ENCODE measurements at regions not wholly inside any gene's neighbourhood (a gene's known extent, or its start where the extent isn't known, plus 50 kb on each side); places are given as distances from the start of the nearest gene placed in this dataset.

- intact Hi-C loops (cut with DNase I, micrococcal nuclease) = no loop called here
- ATAC-seq (ENCODE audit: poor library complexity) = no peak
- POLR2A ChIA-PET = no interaction called here
- no peak for DNase-seq
- Histone ChIP-seq H3K4me1 (ENCODE audit: insufficient read depth, low read length) (no peaks in the 10 kb centered on the region), H3K36me3 (ENCODE audit: insufficient read depth, low read length) (no peaks in the 10 kb centered on the region), H3K27ac (ENCODE audit: low read depth in 1 of 2, low read length in 2 of 2) (no peak overlapping the region), H3K9me3 (ENCODE audit: control insufficient read depth in 1 of 2, insufficient read depth in 1 of 2, low read length in 2 of 2) (peaks cover 0 to 12% of the 10 kb centered on the region in 2 experiments), H3K4me3 (ENCODE audit: low read length) (no peak overlapping the region), H3K27me3 (ENCODE audit: control insufficient read depth in 1 of 2, insufficient read depth in 2 of 2, low read length in 2 of 2) (peaks cover 5 to 8% of the 10 kb centered on the region in 2 experiments)
- TF ChIP-seq CTCF (IDR thresholded peaks at IDR 0.05) = no peak
- no peak overlapping the region for H3K4me3 Mint-ChIP-seq
- no peaks in the 10 kb centered on the region for H3K4me1 Mint-ChIP-seq (ENCODE audit: low read depth)
- H3K36me3 Mint-ChIP-seq (ENCODE audit: low read depth) = no peaks in the 10 kb centered on the region
- peaks cover 20% of the 10 kb centered on the region for H3K27me3 Mint-ChIP-seq
- H3K9me3 Mint-ChIP-seq = peaks cover 12% of the 10 kb centered on the region
- CTCF ChIA-PET = no interaction called here
- H3K27ac Mint-ChIP-seq = no peak overlapping the region
Observed at GRCh38 chr12:113713156-113713555, 241.5 kb upstream of the LHX5 start.

DNA sequence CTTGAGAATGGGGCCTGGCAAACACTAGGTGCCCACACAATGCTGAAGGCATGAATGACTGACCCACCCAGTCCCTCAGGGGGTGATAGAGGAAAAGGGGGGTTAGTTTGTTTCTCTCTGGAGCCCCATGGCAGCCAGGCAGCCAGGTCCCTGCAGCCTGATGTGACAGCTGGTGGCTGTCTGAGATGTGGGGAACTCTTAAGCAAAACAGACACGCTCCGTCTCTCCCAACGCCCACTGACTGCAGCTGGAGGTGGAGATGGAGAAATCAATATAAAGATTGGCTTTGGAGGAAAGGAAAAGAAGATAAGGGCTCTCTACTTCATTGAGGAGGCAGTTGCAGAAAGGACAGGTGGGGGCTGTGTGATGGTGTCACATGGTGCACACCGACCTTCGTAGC is 240.8 kb upstream of the LHX5 start:
- Mint-ChIP-seq H3K4me1 (ENCODE audit: low read depth) (no peaks in the 10 kb centered on the region), H3K4me3 (no peak overlapping the region), H3K9me3 (peaks cover 12% of the 10 kb centered on the region), H3K36me3 (ENCODE audit: low read depth) (no peaks in the 10 kb centered on the region), H3K27me3 (peaks cover 20% of the 10 kb centered on the region), H3K27ac (no peak overlapping the region)
- CTCF ChIA-PET = no interaction called here
- H3K27me3 ChIP-seq (ENCODE audit: control insufficient read depth in 1 of 2, insufficient read depth in 2 of 2, low read length in 2 of 2) = peaks cover 5 to 8% of the 10 kb centered on the region in 2 experiments
- no peak for ATAC-seq (ENCODE audit: poor library complexity)
- no peak for TF ChIP-seq CTCF (IDR thresholded peaks at IDR 0.05)
- POLR2A ChIA-PET = no interaction called here
- H3K27ac ChIP-seq (ENCODE audit: low read depth in 1 of 2, low read length in 2 of 2) = no peak overlapping the region
- intact Hi-C loops (cut with DNase I, micrococcal nuclease) = no loop called here
- no peaks in the 10 kb centered on the region for H3K4me1 ChIP-seq (ENCODE audit: insufficient read depth, low read length)
- no peak for DNase-seq
- no peaks in the 10 kb centered on the region for H3K36me3 ChIP-seq (ENCODE audit: insufficient read depth, low read length)
- H3K4me3 ChIP-seq (ENCODE audit: low read length) = no peak overlapping the region
- peaks cover 0 to 12% of the 10 kb centered on the region in 2 experiments for H3K9me3 ChIP-seq (ENCODE audit: control insufficient read depth in 1 of 2, insufficient read depth in 1 of 2, low read length in 2 of 2)

DNA sequence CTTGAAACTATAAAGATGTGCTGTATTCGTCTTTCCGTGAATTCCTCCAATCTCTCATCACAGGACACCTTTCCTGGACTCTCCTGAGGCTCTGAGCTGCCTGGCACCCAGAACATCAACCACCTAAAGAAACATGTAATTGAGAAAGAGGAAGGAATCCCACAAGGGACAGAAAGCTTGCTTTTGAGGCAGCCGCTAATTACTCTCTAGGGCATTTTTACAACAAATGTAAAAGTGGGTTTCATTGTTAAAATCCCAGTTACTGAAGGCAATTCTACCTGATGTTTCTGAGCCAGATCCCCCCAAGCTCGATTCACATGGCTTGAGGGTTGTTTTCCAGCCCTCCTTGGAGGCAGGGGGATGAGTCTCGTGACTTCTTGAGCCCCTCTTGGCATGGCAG is 238.5 kb upstream of the LHX5 start:
- H3K27me3 ChIP-seq (ENCODE audit: control insufficient read depth in 1 of 2, insufficient read depth in 2 of 2, low read length in 2 of 2) = peaks cover 5 to 9% of the 10 kb centered on the region in 2 experiments
- TF ChIP-seq CTCF (IDR thresholded peaks at IDR 0.05) = no peak
- no peaks in the 10 kb centered on the region for H3K36me3 ChIP-seq (ENCODE audit: insufficient read depth, low read length)
- ChIA-PET CTCF (no interaction called here), POLR2A (no interaction called here)
- H3K27ac ChIP-seq (ENCODE audit: low read depth in 1 of 2, low read length in 2 of 2) = no peak overlapping the region
- peaks cover 0 to 12% of the 10 kb centered on the region in 2 experiments for H3K9me3 ChIP-seq (ENCODE audit: control insufficient read depth in 1 of 2, insufficient read depth in 1 of 2, low read length in 2 of 2)
- no peak for DNase-seq
- no peaks in the 10 kb centered on the region for H3K4me1 Mint-ChIP-seq (ENCODE audit: low read depth)
- H3K27me3 Mint-ChIP-seq = peaks cover 36% of the 10 kb centered on the region
- no peaks in the 10 kb centered on the region for H3K36me3 Mint-ChIP-seq (ENCODE audit: low read depth)
- no peaks in the 10 kb centered on the region for H3K4me1 ChIP-seq (ENCODE audit: insufficient read depth, low read length)
- H3K27ac Mint-ChIP-seq = no peak overlapping the region
- no peak for ATAC-seq (ENCODE audit: poor library complexity)
- H3K9me3 Mint-ChIP-seq = peaks cover 12% of the 10 kb centered on the region
- intact Hi-C loops (cut with DNase I, micrococcal nuclease) = no loop called here
- no peak overlapping the region for H3K4me3 Mint-ChIP-seq
- H3K4me3 ChIP-seq (ENCODE audit: low read length) = no peak overlapping the region
